ENCODE measurements at regions not wholly inside any gene's neighbourhood (a gene's known extent, or its start where the extent isn't known, plus 50 kb on each side); places are given as distances from the start of the nearest gene placed in this dataset.

DNA sequence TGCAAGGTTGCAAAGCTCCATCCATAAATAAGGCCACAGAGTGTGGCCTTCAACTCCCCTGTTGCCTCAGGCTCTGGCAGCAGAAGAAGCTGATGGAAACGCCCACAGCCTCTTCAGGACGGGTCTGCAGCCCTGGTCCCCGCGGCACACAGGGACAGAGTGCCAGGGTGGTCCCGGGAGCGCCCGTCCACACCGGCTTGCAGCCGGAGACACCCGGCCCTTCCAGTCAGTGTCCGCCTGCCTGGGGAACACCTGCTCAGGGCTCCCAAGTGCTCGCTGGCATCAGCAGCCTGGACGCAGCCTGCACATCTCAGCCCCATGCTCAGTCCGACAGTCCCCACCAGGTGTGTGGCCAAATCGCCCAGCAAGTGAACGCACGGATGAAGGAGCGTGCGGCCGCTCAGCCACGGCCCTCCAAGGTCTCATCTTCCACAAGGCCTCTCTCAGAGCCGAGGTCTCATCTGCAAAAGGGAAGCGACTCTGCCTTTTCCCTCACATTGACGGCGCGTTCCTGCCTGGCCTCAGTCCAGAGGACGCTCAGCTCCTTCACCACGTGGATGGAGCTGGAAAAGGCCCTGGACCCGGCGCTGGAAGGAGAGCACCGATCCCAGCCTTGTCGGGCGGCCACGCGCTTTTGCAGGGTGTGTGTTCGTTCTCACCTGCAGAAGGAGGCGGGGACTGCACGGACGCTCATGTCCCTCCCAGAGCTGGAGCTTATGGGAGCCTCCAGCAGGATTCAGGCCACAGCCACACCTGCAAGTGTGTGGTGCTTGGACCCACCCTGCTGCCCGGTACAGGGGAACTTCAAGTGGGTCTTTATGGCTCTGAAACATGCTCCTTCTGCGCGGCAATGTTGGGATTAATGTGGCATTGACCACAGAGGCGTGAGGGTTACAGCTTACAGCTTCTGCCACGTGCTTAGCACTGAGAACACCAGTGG is 180.4 kb downstream of the DLL1 start:
- H2BK5ac ChIP-seq (ENCODE audit: low read depth, low read length) = no peak overlapping the region
- FAIRE-seq = no peak
- WGBS, 2 experiments (ENCODE audit: extremely low coverage in 1 of 2, insufficient coverage in 1 of 2, insufficient read length in 1 of 2, insufficient replicate concordance in 2 of 2, low coverage in 1 of 2, low lambda C conversion rate in 2 of 2, missing lambda C conversion rate in 1 of 2) = 86% methylated on average over 40 of the region's 44 CpGs; no CpG with 5 or more reads in 1 of the 2 experiments

More for the DNA sequence above, 180.4 kb downstream of the DLL1 start:
- Histone ChIP-seq H3K79me2 (ENCODE audit: control insufficient read depth in 1 of 2, insufficient read depth in 2 of 2, low read length in 2 of 2) (no peaks in the 10 kb centered on the region), H3K14ac (ENCODE audit: insufficient read length) (no peak overlapping the region), H2BK20ac (ENCODE audit: low read length) (no peak overlapping the region), H4K20me1 (replicated peaks in 1 of 2; ENCODE audit: control insufficient read depth in 1 of 2, insufficient read depth in 2 of 2, low read length in 2 of 2) (no peaks in the 10 kb centered on the region), H3K4me2 (ENCODE audit: insufficient read depth in 1 of 2, low read depth in 2 of 2, low read length in 2 of 2) (no peak overlapping the region), H3K18ac (ENCODE audit: extremely low read depth, low read length) (no peak overlapping the region; the same call in 1 of the 2 replicates), H4K5ac (ENCODE audit: insufficient read length, low read depth, low read length) (no peak overlapping the region), H3K9me3 (ENCODE audit: insufficient read depth in 2 of 2, low read depth in 1 of 2, low read length in 1 of 2) (no peaks in the 10 kb centered on the region), H3K4me3 (ENCODE audit: extremely low read depth in 1 of 4, insufficient read depth in 2 of 4, low read depth in 3 of 4, low read length in 4 of 4) (no peak overlapping the region), H2AFZ (ENCODE audit: low read length) (no peak overlapping the region), H3K4me1 (replicated peaks in 1 of 4; ENCODE audit: control insufficient read depth in 3 of 4, insufficient read depth in 4 of 4, low read length in 3 of 4) (no peaks in the 10 kb centered on the region; a peak in 2 of 7 replicates), H2AK5ac (ENCODE audit: low read depth, low read length) (no peak overlapping the region), H2BK120ac (replicated peaks; ENCODE audit: low read depth, low read length) (no peak overlapping the region), H3K27ac (ENCODE audit: low read depth, low read length) (no peak overlapping the region), H3K23me2 (ENCODE audit: low read depth, low read length) (no peaks in the 10 kb centered on the region), H3K4ac (replicated peaks; ENCODE audit: insufficient read length, low read depth, low read length) (no peak overlapping the region), H2BK12ac (ENCODE audit: low read depth, low read length) (peak overlapping the region; percentile 80; the same call in 1 of the 2 replicates), H3K27me3 (replicated peaks in 1 of 4; ENCODE audit: control insufficient read depth in 3 of 4, extremely low read depth in 1 of 4, insufficient read depth in 3 of 4, low read length in 3 of 4) (no peaks in the 10 kb centered on the region; a peak in 1 of 7 replicates), H2BK15ac (ENCODE audit: low read length) (0 out of 2 replicates have a peak overlapping the region, but pooled peaks have one; percentile 29), H3K9ac (replicated peaks in 1 of 4; ENCODE audit: extremely low read depth in 1 of 4, low read depth in 3 of 4, low read length in 3 of 4) (no peak overlapping the region), H3K56ac (replicated peaks; ENCODE audit: insufficient read length, low read depth, low read length) (no peak overlapping the region), H3K23ac (ENCODE audit: insufficient read length) (no peak overlapping the region), H3K36me3 (ENCODE audit: control insufficient read depth in 2 of 4, insufficient read depth in 4 of 4, low read length in 3 of 4) (no peaks in the 10 kb centered on the region), H3K79me1 (ENCODE audit: low read depth, low read length) (no peaks in the 10 kb centered on the region), H4K8ac (ENCODE audit: extremely low read depth, insufficient read depth, low read length) (peak overlapping the region; percentile 57), H4K91ac (replicated peaks; ENCODE audit: insufficient read length, low read length) (no peak overlapping the region)
- ChIA-PET POLR2A (ENCODE audit: partially characterized antibody) (no interaction called here), CTCF (ENCODE audit: partially characterized antibody) (interaction anchor here (0.6 to 2.7 kb wide), 4 partner anchors 14 to 230 kb away, joined by 3 to 9 read pairs (median 4); no protein-coding TSS in a partner anchor)
- no peak for TF ChIP-seq NRF1 (IDR thresholded peaks at IDR 0.05; ENCODE audit: low read depth, low read length)
- no peak for TF ChIP-seq HDAC6 (IDR thresholded peaks at IDR 0.05; ENCODE audit: low read depth, low read length)
- TF ChIP-seq ASH2L (IDR thresholded peaks at IDR 0.05; ENCODE audit: low read length) = no peak
- DNase-seq (ENCODE audit: low read depth in 1 of 2, low spot score in 2 of 2) = peak in 1 of 2 experiments; percentile 40

All from H1 (cell line).